GM20431 (cell line): ENCODE measurements at regions not wholly inside any gene's neighbourhood (a gene's known extent, or its start where the extent isn't known, plus 50 kb on each side); places are given as distances from the start of the nearest gene placed in this dataset.

ENCODE experiments used
- in situ Hi-C: fragments of 300-500 bp; cut with MseI, MboI; formaldehyde crosslinking; loops from one replicate; pipeline ENCODE4 v1.15.0; 2020; ENCODE audit warnings: low sequenced_read_pairs; ENCODE audit not compliant: unreplicated experiment

GRCh38 chr2:43060390-43061016 lies 165.9 kb downstream of the ZFP36L2 start:
- in situ Hi-C loops, result no loop called here

- in situ Hi-C loops, result no loop called here
These were observed 167.1 kb downstream of the ZFP36L2 start for GRCh38 chr2:43059183-43059897.

GRCh38 chr2:43058726-43059110 lies 167.7 kb downstream of the ZFP36L2 start:
- in situ Hi-C loops, result no loop called here

GRCh38 chr2:43057742-43058725 lies 168.4 kb downstream of the ZFP36L2 start:
- in situ Hi-C loops, result no loop called here

GRCh38 chr2:43057026-43057741 lies 169.2 kb downstream of the ZFP36L2 start:
- in situ Hi-C loops, result no loop called here

- in situ Hi-C loops, result no loop called here
These were observed 170.4 kb downstream of the ZFP36L2 start for GRCh38 chr2:43055985-43056384.

GRCh38 chr2:43055086-43055912 lies 171.1 kb downstream of the ZFP36L2 start:
- in situ Hi-C loops, result no loop called here

GRCh38 chr2:43054367-43054766 lies 172.0 kb downstream of the ZFP36L2 start:
- in situ Hi-C loops, result no loop called here

GRCh38 chr2:43052944-43053306 lies 173.5 kb downstream of the ZFP36L2 start:
- in situ Hi-C loops, result no loop called here

- in situ Hi-C loops, result no loop called here
These were observed 174.0 kb downstream of the ZFP36L2 start for GRCh38 chr2:43052204-43052943.

- in situ Hi-C loops, result no loop called here
These were observed 175.1 kb downstream of the ZFP36L2 start for GRCh38 chr2:43051338-43051737.

GRCh38 chr2:43050866-43051265 lies 175.5 kb downstream of the ZFP36L2 start:
- in situ Hi-C loops, result no loop called here

GRCh38 chr2:43049836-43050801 lies 176.3 kb downstream of the ZFP36L2 start:
- in situ Hi-C loops, result no loop called here

GRCh38 chr2:43047187-43047780 lies 179.1 kb downstream of the ZFP36L2 start:
- in situ Hi-C loops, result no loop called here

GRCh38 chr2:43045866-43046265 lies 180.5 kb downstream of the ZFP36L2 start:
- in situ Hi-C loops, result no loop called here

GRCh38 chr2:43044093-43044681 lies 182.2 kb downstream of the ZFP36L2 start:
- in situ Hi-C loops, result no loop called here

- in situ Hi-C loops, result no loop called here
These were observed 182.9 kb downstream of the ZFP36L2 start for GRCh38 chr2:43043553-43043870.
